ES-I3 (cell line): ENCODE measurements at regions not wholly inside any gene's neighbourhood (a gene's known extent, or its start where the extent isn't known, plus 50 kb on each side); places are given as distances from the start of the nearest gene placed in this dataset.

Experiments
- H3K36me3 ChIP-seq: 2 replicates; pipeline ENCODE4 v1.6.1; 2013; ENCODE audit warnings: mild to moderate bottlenecking, low read length, control low read depth, moderate library complexity; ENCODE audit not compliant: insufficient read depth
- H3K4me1 ChIP-seq: 2 replicates; pipeline ENCODE4 v1.6.1; 2013; ENCODE audit warnings: mild to moderate bottlenecking, control low read depth, low read length; ENCODE audit not compliant: insufficient read depth
- H3K9ac ChIP-seq: 2 replicates; pipeline ENCODE4 v1.6.1; 2013; ENCODE audit warnings: low read depth, mild to moderate bottlenecking, low read length, moderate library complexity
- H3K9me3 ChIP-seq: 2 replicates; pipeline ENCODE4 v1.6.1; 2013; ENCODE audit warnings: mild to moderate bottlenecking, low read length, moderate library complexity; ENCODE audit not compliant: control insufficient read depth, insufficient read depth

GRCh38 chr9:14466828-14467227 is 152.9 kb upstream of the NFIB start:
- peaks cover 17% of the 10 kb centered on the region for H3K4me1 ChIP-seq
- H3K36me3 ChIP-seq: no peaks in the 10 kb centered on the region
- no peaks in the 10 kb centered on the region for H3K9me3 ChIP-seq
- H3K9ac ChIP-seq: no peak overlapping the region

- Histone ChIP-seq H3K4me1 (peaks cover 17% of the 10 kb centered on the region), H3K36me3 (no peaks in the 10 kb centered on the region), H3K9ac (no peak overlapping the region), H3K9me3 (no peaks in the 10 kb centered on the region)
Measured at GRCh38 chr9:14466429-14466818, 152.5 kb upstream of the NFIB start.

- H3K36me3 ChIP-seq: no peaks in the 10 kb centered on the region
- no peaks in the 10 kb centered on the region for H3K9me3 ChIP-seq
- no peak overlapping the region for H3K9ac ChIP-seq
- H3K4me1 ChIP-seq: peaks cover 17% of the 10 kb centered on the region
Measured at GRCh38 chr9:14462950-14463349, 149.0 kb upstream of the NFIB start.

GRCh38 chr9:14455243-14455642 is 141.3 kb upstream of the NFIB start:
- Histone ChIP-seq H3K9me3 (no peaks in the 10 kb centered on the region), H3K4me1 (no peaks in the 10 kb centered on the region), H3K36me3 (no peaks in the 10 kb centered on the region), H3K9ac (no peak overlapping the region)

GRCh38 chr9:14453286-14453685 is 139.3 kb upstream of the NFIB start:
- H3K9me3 ChIP-seq: no peaks in the 10 kb centered on the region
- no peak overlapping the region for H3K9ac ChIP-seq
- H3K4me1 ChIP-seq: no peaks in the 10 kb centered on the region
- no peaks in the 10 kb centered on the region for H3K36me3 ChIP-seq

GRCh38 chr9:14452539-14452938 is 138.6 kb upstream of the NFIB start:
- Histone ChIP-seq H3K36me3 (no peaks in the 10 kb centered on the region), H3K9ac (no peak overlapping the region), H3K4me1 (no peaks in the 10 kb centered on the region), H3K9me3 (no peaks in the 10 kb centered on the region)

GRCh38 chr9:14451949-14452348 is 138.0 kb upstream of the NFIB start:
- Histone ChIP-seq H3K4me1 (no peaks in the 10 kb centered on the region), H3K9me3 (no peaks in the 10 kb centered on the region), H3K36me3 (no peaks in the 10 kb centered on the region), H3K9ac (no peak overlapping the region)

- Histone ChIP-seq H3K9ac (no peak overlapping the region), H3K36me3 (no peaks in the 10 kb centered on the region), H3K9me3 (no peaks in the 10 kb centered on the region), H3K4me1 (no peaks in the 10 kb centered on the region)
Measured at GRCh38 chr9:14447103-14447502, 133.2 kb upstream of the NFIB start.

GRCh38 chr9:14445946-14446345 is 132.0 kb upstream of the NFIB start:
- Histone ChIP-seq H3K9me3 (no peaks in the 10 kb centered on the region), H3K9ac (no peak overlapping the region), H3K4me1 (no peaks in the 10 kb centered on the region), H3K36me3 (no peaks in the 10 kb centered on the region)

GRCh38 chr9:14442956-14443355 is 129.0 kb upstream of the NFIB start:
- Histone ChIP-seq H3K36me3 (no peaks in the 10 kb centered on the region), H3K9me3 (no peaks in the 10 kb centered on the region), H3K9ac (no peak overlapping the region), H3K4me1 (no peaks in the 10 kb centered on the region)

GRCh38 chr9:14441976-14442651 is 128.2 kb upstream of the NFIB start:
- Histone ChIP-seq H3K4me1 (no peaks in the 10 kb centered on the region), H3K9me3 (no peaks in the 10 kb centered on the region), H3K36me3 (no peaks in the 10 kb centered on the region), H3K9ac (no peak overlapping the region)

GRCh38 chr9:14441115-14441514 is 127.2 kb upstream of the NFIB start:
- Histone ChIP-seq H3K36me3 (no peaks in the 10 kb centered on the region), H3K9me3 (no peaks in the 10 kb centered on the region), H3K9ac (no peak overlapping the region), H3K4me1 (no peaks in the 10 kb centered on the region)

- no peak overlapping the region for H3K9ac ChIP-seq
- no peaks in the 10 kb centered on the region for H3K36me3 ChIP-seq
- no peaks in the 10 kb centered on the region for H3K4me1 ChIP-seq
- no peaks in the 10 kb centered on the region for H3K9me3 ChIP-seq
Measured at GRCh38 chr9:14440062-14440461, 126.1 kb upstream of the NFIB start.

GRCh38 chr9:14439555-14439954 is 125.6 kb upstream of the NFIB start:
- Histone ChIP-seq H3K4me1 (0 out of 2 replicates have a peak, but pooled peaks cover 4% of the 10 kb centered on the region), H3K9me3 (no peaks in the 10 kb centered on the region), H3K9ac (no peak overlapping the region), H3K36me3 (no peaks in the 10 kb centered on the region)

GRCh38 chr9:14438232-14439021 is 124.5 kb upstream of the NFIB start:
- Histone ChIP-seq H3K9me3 (no peaks in the 10 kb centered on the region), H3K36me3 (no peaks in the 10 kb centered on the region), H3K4me1 (0 out of 2 replicates have a peak, but pooled peaks cover 11% of the 10 kb centered on the region), H3K9ac (no peak overlapping the region)
